Stimulated activated naive B cell treated with anti-CD40 and anti-IgM and Interleukin-4, amounts not matched to agents 10 μg/mL and 1 μg/mL and 100 μg/mL, for 72 hours (primary cell): ENCODE measurements at regions not wholly inside any gene's neighbourhood (a gene's known extent, or its start where the extent isn't known, plus 50 kb on each side); places are given as distances from the start of the nearest gene placed in this dataset.
A peak's percentile ranks its signal among the peaks of the same experiment; 100 is the strongest.
"Not testable (repeated sequence)": the region's sequence is repeated elsewhere in the genome, so short reads cannot be mapped to it uniquely, and the experiment has no call there.

Source experiments
- ATAC-seq, 2 donors: fragments of 150-1000 bp; cut with Tn5 transposase; replicated peaks; 2 replicates each; pipeline ENCODE4 v1.10.0; 2021; ENCODE audit warnings: moderate library complexity in 1 of 2
- DNase-seq: peaks from one replicate; pipeline ENCODE4 v3.0.0; 2021
- H3K27ac Mint-ChIP-seq: one replicate; pipeline ENCODE4 v1.8.0; 2022; ENCODE audit warnings: mild to moderate bottlenecking, mixed read lengths
- H3K27me3 Mint-ChIP-seq, 2 donors: one replicate each; pipeline ENCODE4 v1.8.0; 2022; ENCODE audit warnings: mixed read lengths in 2 of 2
- H3K36me3 Mint-ChIP-seq, 2 donors: one replicate each; pipeline ENCODE4 v1.8.0; 2022; ENCODE audit warnings: mixed read lengths in 2 of 2, mild to moderate bottlenecking in 1 of 2
- H3K4me1 Mint-ChIP-seq, 2 donors: one replicate each; pipeline ENCODE4 v1.8.0; 2022; ENCODE audit warnings: mixed read lengths in 2 of 2, mild to moderate bottlenecking in 1 of 2
- H3K4me3 Mint-ChIP-seq, 2 donors: one replicate each; pipeline ENCODE4 v1.8.0; 2022; ENCODE audit warnings: mild to moderate bottlenecking in 2 of 2, mixed read lengths in 2 of 2, moderate library complexity in 1 of 2
- H3K9me3 Mint-ChIP-seq, 2 donors: one replicate each; pipeline ENCODE4 v1.8.0; 2022; ENCODE audit warnings: mixed read lengths in 2 of 2, mild to moderate bottlenecking in 1 of 2

GRCh38 chr1:121052081-121052660 is 132.0 kb downstream of the FAM72B start:
- H3K4me1 Mint-ChIP-seq, H3K9me3 Mint-ChIP-seq, H3K27ac Mint-ChIP-seq, H3K36me3 Mint-ChIP-seq, DNase-seq: not testable (repeated sequence)
- peak overlapping the region in 1 of 2 donors; percentile 55 for H3K4me3 Mint-ChIP-seq
- ATAC-seq: peak; percentile 42 to 54
- peaks cover 8 to 23% of the 10 kb centered on the region in 2 donors for H3K27me3 Mint-ChIP-seq

- ATAC-seq, H3K4me3 Mint-ChIP-seq, H3K36me3 Mint-ChIP-seq, DNase-seq, H3K27ac Mint-ChIP-seq, H3K4me1 Mint-ChIP-seq, H3K9me3 Mint-ChIP-seq: not testable (repeated sequence)
- H3K27me3 Mint-ChIP-seq: peaks cover 15 to 31% of the 10 kb centered on the region in 2 donors
Measured at GRCh38 chr1:121054928-121055327, 129.2 kb downstream of the FAM72B start.

- H3K27me3 Mint-ChIP-seq, H3K27ac Mint-ChIP-seq, H3K36me3 Mint-ChIP-seq, H3K4me1 Mint-ChIP-seq, DNase-seq, ATAC-seq, H3K4me3 Mint-ChIP-seq, H3K9me3 Mint-ChIP-seq: not testable (repeated sequence)
Measured at GRCh38 chr1:121066925-121067324, 117.2 kb downstream of the FAM72B start.

- not testable (repeated sequence) for H3K36me3 Mint-ChIP-seq, H3K4me1 Mint-ChIP-seq, H3K27ac Mint-ChIP-seq, H3K27me3 Mint-ChIP-seq, H3K9me3 Mint-ChIP-seq, DNase-seq, H3K4me3 Mint-ChIP-seq
- ATAC-seq: peak; percentile 83 to 84
Measured at GRCh38 chr1:121068738-121069499, 115.2 kb downstream of the FAM72B start.

- H3K27ac Mint-ChIP-seq, DNase-seq, ATAC-seq, H3K27me3 Mint-ChIP-seq, H3K36me3 Mint-ChIP-seq, H3K4me1 Mint-ChIP-seq, H3K4me3 Mint-ChIP-seq, H3K9me3 Mint-ChIP-seq: not testable (repeated sequence)
Measured at GRCh38 chr1:121073852-121074251, 110.3 kb downstream of the FAM72B start.

GRCh38 chr1:121075254-121075805 is 108.8 kb downstream of the FAM72B start:
- peaks cover 5 to 12% of the 10 kb centered on the region in 2 donors for H3K4me1 Mint-ChIP-seq
- not testable (repeated sequence) for H3K36me3 Mint-ChIP-seq, H3K27ac Mint-ChIP-seq, DNase-seq, ATAC-seq, H3K27me3 Mint-ChIP-seq, H3K4me3 Mint-ChIP-seq, H3K9me3 Mint-ChIP-seq

GRCh38 chr1:121076674-121077073 is 107.5 kb downstream of the FAM72B start:
- H3K9me3 Mint-ChIP-seq, H3K27ac Mint-ChIP-seq, DNase-seq, H3K36me3 Mint-ChIP-seq, H3K27me3 Mint-ChIP-seq, H3K4me3 Mint-ChIP-seq: not testable (repeated sequence)
- H3K4me1 Mint-ChIP-seq: peaks cover 11 to 12% of the 10 kb centered on the region in 2 donors
- peak; percentile 97 to 99 for ATAC-seq

GRCh38 chr1:121079655-121080054 is 104.5 kb downstream of the FAM72B start:
- not testable (repeated sequence) for H3K27me3 Mint-ChIP-seq

GRCh38 chr1:121080197-121080903 is 103.8 kb downstream of the FAM72B start:
- Mint-ChIP-seq H3K4me1 (peaks cover 11 to 12% of the 10 kb centered on the region in 2 donors), H3K4me3 (peak overlapping the region in 1 of 2 donors; percentile 36)
- not testable (repeated sequence) for H3K27me3 Mint-ChIP-seq, H3K9me3 Mint-ChIP-seq, H3K36me3 Mint-ChIP-seq, H3K27ac Mint-ChIP-seq
- ATAC-seq (peak; percentile 18 to 29), DNase-seq (peak; percentile 1)

More at GRCh38 chr1:121079655-121080054, 104.5 kb downstream of the FAM72B start:
- not testable (repeated sequence) for ATAC-seq, H3K9me3 Mint-ChIP-seq, H3K27ac Mint-ChIP-seq, H3K36me3 Mint-ChIP-seq, DNase-seq
- Mint-ChIP-seq H3K4me3 (peak overlapping the region in 1 of 2 donors; percentile 36), H3K4me1 (peaks cover 11 to 12% of the 10 kb centered on the region in 2 donors)

GRCh38 chr1:121080904-121081264 is 103.3 kb downstream of the FAM72B start:
- H3K27ac Mint-ChIP-seq, H3K27me3 Mint-ChIP-seq, H3K4me3 Mint-ChIP-seq: not testable (repeated sequence)

GRCh38 chr1:121081625-121082199 is 102.4 kb downstream of the FAM72B start:
- H3K4me3 Mint-ChIP-seq, ATAC-seq, H3K27ac Mint-ChIP-seq, H3K9me3 Mint-ChIP-seq, H3K27me3 Mint-ChIP-seq, H3K4me1 Mint-ChIP-seq, H3K36me3 Mint-ChIP-seq, DNase-seq: not testable (repeated sequence)

More at GRCh38 chr1:121080904-121081264, 103.3 kb downstream of the FAM72B start:
- H3K4me1 Mint-ChIP-seq: peaks cover 11 to 12% of the 10 kb centered on the region in 2 donors
- not testable (repeated sequence) for DNase-seq, H3K9me3 Mint-ChIP-seq, ATAC-seq, H3K36me3 Mint-ChIP-seq

- H3K9me3 Mint-ChIP-seq, H3K36me3 Mint-ChIP-seq, H3K4me3 Mint-ChIP-seq, H3K27ac Mint-ChIP-seq, DNase-seq, ATAC-seq, H3K27me3 Mint-ChIP-seq, H3K4me1 Mint-ChIP-seq: not testable (repeated sequence)
Measured at GRCh38 chr1:121082995-121083394, 101.1 kb downstream of the FAM72B start.

GRCh38 chr1:121086249-121086648 is 97.9 kb downstream of the FAM72B start:
- not testable (repeated sequence) for H3K27me3 Mint-ChIP-seq, H3K4me1 Mint-ChIP-seq, ATAC-seq, H3K27ac Mint-ChIP-seq, H3K36me3 Mint-ChIP-seq, DNase-seq, H3K4me3 Mint-ChIP-seq, H3K9me3 Mint-ChIP-seq

GRCh38 chr1:121087221-121087620 is 96.9 kb downstream of the FAM72B start:
- not testable (repeated sequence) for H3K36me3 Mint-ChIP-seq, H3K4me1 Mint-ChIP-seq, ATAC-seq, H3K9me3 Mint-ChIP-seq, DNase-seq, H3K27ac Mint-ChIP-seq, H3K27me3 Mint-ChIP-seq, H3K4me3 Mint-ChIP-seq
